Neural progenitor cell (in vitro differentiated cells): ENCODE measurements at regions not wholly inside any gene's neighbourhood (a gene's known extent, or its start where the extent isn't known, plus 50 kb on each side); places are given as distances from the start of the nearest gene placed in this dataset.

ENCODE experiments used
- DNase-seq: peaks from one replicate; pipeline ENCODE4 v3.0.0-alpha.2; 2016; ENCODE audit warnings: low spot score
- H2AFZ ChIP-seq: fragments of 200-600 bp; sonication (generic); replicated peaks from 2 replicates; pipeline ENCODE4 v1.6.1; 2016; ENCODE audit warnings: antibody characterized with exemption
- H3F3A ChIP-seq: fragments of 200-600 bp; sonication (generic); 2 replicates; pipeline ENCODE4 v1.6.1; 2016; ENCODE audit warnings: antibody characterized with exemption, low read depth
- H3K27ac ChIP-seq: fragments of 200-600 bp; sonication (generic); 2 replicates; pipeline ENCODE4 v1.5.1; 2016; ENCODE audit warnings: mild to moderate bottlenecking
- H3K27me3 ChIP-seq: fragments of 200-600 bp; sonication (generic); 2 replicates; pipeline ENCODE4 v1.6.1; 2016; ENCODE audit warnings: mild to moderate bottlenecking, moderate library complexity
- H3K36me3 ChIP-seq: fragments of 200-600 bp; sonication (generic); 2 replicates; pipeline ENCODE4 v1.5.1; 2016
- H3K4me1 ChIP-seq: fragments of 200-600 bp; sonication (generic); 2 replicates; pipeline ENCODE4 v1.6.1; 2016; ENCODE audit warnings: mixed run types
- H3K4me2 ChIP-seq: fragments of 200-600 bp; sonication (generic); 2 replicates; pipeline ENCODE4 v1.6.1; 2016
- H3K4me3 ChIP-seq: fragments of 200-600 bp; sonication (generic); 2 replicates; pipeline ENCODE4 v1.5.1; 2016
- H3K79me2 ChIP-seq: fragments of 200-600 bp; sonication (generic); 2 replicates; pipeline ENCODE4 v1.6.1; 2016; ENCODE audit warnings: low read depth
- H3K9ac ChIP-seq: fragments of 200-600 bp; sonication (generic); 2 replicates; pipeline ENCODE4 v1.6.1; 2016
- H3K9me3 ChIP-seq: fragments of 200-600 bp; sonication (generic); 2 replicates; pipeline ENCODE4 v1.5.1; 2016; ENCODE audit warnings: low read depth
- H4K20me1 ChIP-seq: fragments of 200-600 bp; sonication (generic); 2 replicates; pipeline ENCODE4 v1.6.1; 2016; ENCODE audit warnings: low read depth
- H3K27ac Mint-ChIP-seq: 3 replicates; pipeline ENCODE4 v1.8.0; 2021; ENCODE audit warnings: mixed read lengths
- H3K27me3 Mint-ChIP-seq: 2 replicates; pipeline ENCODE4 v1.8.0; 2022; ENCODE audit warnings: low read depth, mild to moderate bottlenecking, inconsistent platforms, moderate library complexity, mixed read lengths; ENCODE audit not compliant: insufficient read depth
- H3K36me3 Mint-ChIP-seq: 3 replicates; pipeline ENCODE4 v1.8.0; 2021; ENCODE audit warnings: mixed read lengths
- H3K4me1 Mint-ChIP-seq: 3 replicates; pipeline ENCODE4 v1.8.0; 2021; ENCODE audit warnings: mixed read lengths
- H3K4me3 Mint-ChIP-seq: 3 replicates; pipeline ENCODE4 v1.8.0; 2021; ENCODE audit warnings: mild to moderate bottlenecking, moderate library complexity, mixed read lengths
- H3K9me3 Mint-ChIP-seq: 3 replicates; pipeline ENCODE4 v1.8.0; 2020; ENCODE audit warnings: mixed read lengths
- CTCF ChIP-seq: fragments of 200-600 bp; sonication (generic); IDR thresholded peaks from 2 replicates; pipeline ENCODE4 v1.5.1; 2017; ENCODE audit warnings: antibody characterized with exemption, mild to moderate bottlenecking
- EZH2 ChIP-seq: fragments of 200-600 bp; sonication (generic); IDR thresholded peaks from 2 replicates; pipeline ENCODE4 v1.6.1; 2017; ENCODE audit warnings: antibody characterized with exemption, mild to moderate bottlenecking, moderate library complexity
- EZH2phosphoT487 ChIP-seq: fragments of 200-600 bp; sonication (generic); IDR thresholded peaks from 2 replicates; pipeline ENCODE4 v1.6.1; 2017; ENCODE audit warnings: antibody characterized with exemption

- H3K9me3 ChIP-seq = no peaks in the 10 kb centered on the region
- no peaks in the 10 kb centered on the region for H4K20me1 ChIP-seq
- Mint-ChIP-seq H3K36me3 (no peaks in the 10 kb centered on the region), H3K9me3 (peaks cover 10% of the 10 kb centered on the region), H3K27ac (no peak overlapping the region), H3K27me3 (peaks cover 6% of the 10 kb centered on the region), H3K4me1 (no peaks in the 10 kb centered on the region), H3K4me3 (no peak overlapping the region)
- H3K27ac ChIP-seq = no peak overlapping the region
- H3K79me2 ChIP-seq = no peaks in the 10 kb centered on the region
- no peaks in the 10 kb centered on the region for H3K4me1 ChIP-seq
- no peaks in the 10 kb centered on the region for H3K27me3 ChIP-seq
- H3K4me3 ChIP-seq = no peak overlapping the region
- no peak overlapping the region for H2AFZ ChIP-seq
- H3F3A ChIP-seq = no peaks in the 10 kb centered on the region
- TF ChIP-seq EZH2phosphoT487 = no peak
- no peak overlapping the region for H3K9ac ChIP-seq
- H3K36me3 ChIP-seq = no peaks in the 10 kb centered on the region
- DNase-seq = no peak
- no peak overlapping the region for H3K4me2 ChIP-seq
Observed at GRCh38 chr7:68456469-68456868, 1141.8 kb upstream of the AUTS2 start.

GRCh38 chr7:68457481-68457880 is 1140.8 kb upstream of the AUTS2 start:
- Mint-ChIP-seq H3K27ac (no peak overlapping the region), H3K36me3 (no peaks in the 10 kb centered on the region), H3K4me3 (no peak overlapping the region), H3K4me1 (no peaks in the 10 kb centered on the region), H3K27me3 (peaks cover 4% of the 10 kb centered on the region), H3K9me3 (peaks cover 10% of the 10 kb centered on the region)
- no peak overlapping the region for H3K4me2 ChIP-seq
- no peak overlapping the region for H3K9ac ChIP-seq
- H3K36me3 ChIP-seq = no peaks in the 10 kb centered on the region
- H2AFZ ChIP-seq = no peak overlapping the region
- H4K20me1 ChIP-seq = no peaks in the 10 kb centered on the region
- H3K79me2 ChIP-seq = no peaks in the 10 kb centered on the region
- H3K27me3 ChIP-seq = no peaks in the 10 kb centered on the region
- no peak overlapping the region for H3K27ac ChIP-seq
- no peaks in the 10 kb centered on the region for H3F3A ChIP-seq
- H3K4me3 ChIP-seq = no peak overlapping the region
- no peaks in the 10 kb centered on the region for H3K4me1 ChIP-seq
- TF ChIP-seq CTCF = no peak
- TF ChIP-seq EZH2 = no peak
- no peak for TF ChIP-seq EZH2phosphoT487
- no peak for DNase-seq
- H3K9me3 ChIP-seq = no peaks in the 10 kb centered on the region

GRCh38 chr7:68458010-68458908 is 1140.0 kb upstream of the AUTS2 start:
- H3K4me3 Mint-ChIP-seq = no peak overlapping the region
- Histone ChIP-seq H3K4me2 (no peak overlapping the region), H2AFZ (no peak overlapping the region), H3K4me1 (no peaks in the 10 kb centered on the region), H3K27ac (no peak overlapping the region), H3F3A (no peaks in the 10 kb centered on the region), H3K27me3 (no peaks in the 10 kb centered on the region), H3K9ac (no peak overlapping the region), H3K4me3 (no peak overlapping the region), H3K9me3 (no peaks in the 10 kb centered on the region), H3K79me2 (no peaks in the 10 kb centered on the region), H3K36me3 (no peaks in the 10 kb centered on the region), H4K20me1 (no peaks in the 10 kb centered on the region)
- peaks cover 2% of the 10 kb centered on the region for H3K27me3 Mint-ChIP-seq
- H3K9me3 Mint-ChIP-seq = peaks cover 10% of the 10 kb centered on the region
- no peaks in the 10 kb centered on the region for H3K4me1 Mint-ChIP-seq
- no peak overlapping the region for H3K27ac Mint-ChIP-seq
- no peak for DNase-seq
- TF ChIP-seq EZH2phosphoT487 = no peak
- TF ChIP-seq CTCF = no peak
- no peak for TF ChIP-seq EZH2
- H3K36me3 Mint-ChIP-seq = no peaks in the 10 kb centered on the region

- H2AFZ ChIP-seq = no peak overlapping the region
- H3K9ac ChIP-seq = no peak overlapping the region
- no peaks in the 10 kb centered on the region for H3K79me2 ChIP-seq
- no peaks in the 10 kb centered on the region for H3K9me3 ChIP-seq
- H3K4me1 Mint-ChIP-seq = no peaks in the 10 kb centered on the region
- no peak for TF ChIP-seq EZH2phosphoT487
- no peak for TF ChIP-seq EZH2
- TF ChIP-seq CTCF = no peak
- H4K20me1 ChIP-seq = no peaks in the 10 kb centered on the region
- H3K9me3 Mint-ChIP-seq = peaks cover 10% of the 10 kb centered on the region
- H3K4me1 ChIP-seq = no peaks in the 10 kb centered on the region
- H3F3A ChIP-seq = no peaks in the 10 kb centered on the region
- no peaks in the 10 kb centered on the region for H3K36me3 ChIP-seq
- DNase-seq = no peak
- H3K36me3 Mint-ChIP-seq = no peaks in the 10 kb centered on the region
- H3K4me3 ChIP-seq = no peak overlapping the region
- H3K27me3 Mint-ChIP-seq = peaks cover 5% of the 10 kb centered on the region
- no peaks in the 10 kb centered on the region for H3K27me3 ChIP-seq
- H3K27ac ChIP-seq = no peak overlapping the region
- H3K27ac Mint-ChIP-seq = no peak overlapping the region
- no peak overlapping the region for H3K4me3 Mint-ChIP-seq
- no peak overlapping the region for H3K4me2 ChIP-seq
Observed at GRCh38 chr7:68461430-68461829, 1136.8 kb upstream of the AUTS2 start.
